ENCODE measurements at regions not wholly inside any gene's neighbourhood (a gene's known extent, or its start where the extent isn't known, plus 50 kb on each side); places are given as distances from the start of the nearest gene placed in this dataset.

GRCh38 chr2:34349527-34349926 lies 750.4 kb upstream of the FAM98A start:
- TF ChIP-seq POLR2A (IDR thresholded peaks at IDR 0.05; ENCODE audit: low read depth, low read length), result no peak
- TF ChIP-seq TAF1 (IDR thresholded peaks at IDR 0.05; ENCODE audit: borderline replicate concordance, low read depth, low read length), result no peak
- TF ChIP-seq POLR2AphosphoS5 (IDR thresholded peaks at IDR 0.05; ENCODE audit: low read depth, low read length), result no peak
